SHP77 (cell line): ENCODE measurements at regions not wholly inside any gene's neighbourhood (a gene's known extent, or its start where the extent isn't known, plus 50 kb on each side); places are given as distances from the start of the nearest gene placed in this dataset.
"Not testable (repeated sequence)": the region's sequence is repeated elsewhere in the genome, so short reads cannot be mapped to it uniquely, and the experiment has no call there.

Experiments
- DNase-seq, 2 experiments: peaks; one replicate each; lab custom pipeline; 2025; lab: John Stamatoyannopoulos, UW

DNA sequence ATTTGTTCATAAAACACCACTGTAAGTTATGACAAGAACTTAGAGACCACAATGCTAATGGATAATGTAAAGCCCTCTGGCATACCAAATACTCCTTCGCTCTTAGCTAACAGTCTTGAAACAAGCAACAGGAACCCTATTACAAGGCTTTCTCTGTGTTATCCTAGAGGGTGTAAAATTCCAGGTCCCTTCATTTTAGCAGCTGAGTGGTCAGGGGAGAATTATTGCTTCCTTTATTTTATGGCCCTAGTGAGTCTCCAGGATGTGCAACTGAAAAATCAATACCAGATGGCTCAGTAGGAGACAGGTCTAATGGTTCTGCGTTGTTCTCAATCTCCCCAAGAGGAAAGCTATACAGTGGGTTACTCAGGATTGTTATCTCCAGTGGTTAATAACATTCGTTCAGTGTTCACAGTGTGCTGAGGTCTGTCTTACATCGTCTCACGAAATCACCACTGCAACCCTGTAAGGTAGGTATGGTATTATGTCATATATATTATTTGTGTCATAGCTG, 172.7 kb upstream of the CNOT2 start:
- DNase-seq = peak; percentile 43 to 50

DNA sequence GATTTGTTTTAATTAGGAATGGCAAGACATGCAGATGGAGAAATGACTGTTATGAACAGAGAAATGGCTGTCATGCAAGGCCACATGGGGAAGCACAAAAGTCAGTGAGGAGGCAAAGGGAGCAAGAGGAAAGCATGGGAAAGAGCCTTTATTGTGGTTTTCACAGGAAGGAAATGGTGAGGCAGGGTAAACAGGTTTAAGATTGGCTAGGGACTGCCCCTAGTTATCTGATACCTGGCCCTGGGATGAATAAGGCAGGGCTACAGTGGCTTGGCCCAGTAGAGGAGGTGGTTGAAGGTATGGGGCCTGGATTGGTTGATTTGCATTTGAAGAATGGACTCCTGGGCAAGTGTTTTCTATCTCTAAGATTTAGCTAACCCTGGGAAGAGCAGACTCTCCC, 168.7 kb upstream of the CNOT2 start:
- DNase-seq = no peak

DNA sequence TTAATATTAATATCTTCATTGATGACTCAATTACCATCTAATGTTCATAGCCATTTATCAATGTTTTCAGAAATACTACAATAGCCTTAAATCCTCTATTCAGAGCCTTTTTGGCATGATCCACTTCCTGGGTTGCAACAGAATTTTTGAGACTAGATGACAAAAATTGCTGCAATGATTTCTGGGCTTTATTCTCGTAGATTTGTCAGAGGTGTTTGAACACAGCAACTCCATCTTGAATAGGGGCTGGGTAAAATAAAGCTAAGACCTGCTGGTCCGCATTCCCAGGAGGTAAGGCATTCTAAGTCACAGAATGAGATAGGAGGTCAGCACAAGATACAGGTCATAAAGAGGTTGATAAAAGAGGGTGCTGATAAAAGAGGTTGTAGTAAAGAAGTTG, 165.8 kb upstream of the CNOT2 start:
- DNase-seq = no peak

DNA sequence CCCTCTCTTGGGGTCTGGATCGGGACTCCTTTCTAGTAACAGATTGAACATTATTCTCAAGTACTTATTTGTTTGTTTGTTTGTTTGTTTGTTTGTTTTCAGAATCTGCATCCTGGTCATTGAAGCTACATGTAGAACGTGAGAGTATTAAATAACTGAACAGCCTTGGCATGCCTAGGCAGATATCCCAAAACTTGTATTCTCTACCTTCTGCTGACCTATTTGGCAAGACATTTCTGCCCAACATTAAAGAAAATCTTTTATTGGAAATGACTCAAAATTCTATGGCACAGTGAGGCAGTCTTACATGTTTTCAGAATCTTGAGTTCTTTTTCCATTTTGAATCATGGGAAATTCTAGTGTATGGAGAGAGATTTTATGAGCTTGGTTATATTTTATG, 165.1 kb upstream of the CNOT2 start:
- no peak for DNase-seq

DNA sequence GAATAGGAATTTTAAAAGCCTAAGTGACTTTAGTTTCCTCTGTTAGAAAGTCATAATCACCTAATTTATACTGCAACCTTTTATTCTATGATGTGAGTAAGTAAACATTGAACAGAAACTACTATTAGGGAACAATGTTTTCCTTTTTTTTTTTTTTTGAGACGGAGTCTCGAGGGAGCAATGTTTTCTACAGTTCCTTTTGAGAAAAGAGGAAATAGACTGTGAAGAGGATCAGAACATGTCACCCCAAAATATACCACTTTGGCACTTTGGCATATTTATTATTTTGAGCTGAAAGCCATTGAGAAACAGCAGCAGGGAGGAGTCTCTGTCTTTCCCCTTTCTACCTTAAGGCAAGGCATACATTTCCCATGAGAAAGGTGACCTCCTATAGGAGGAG, 162.7 kb upstream of the CNOT2 start:
- DNase-seq = no peak

DNA sequence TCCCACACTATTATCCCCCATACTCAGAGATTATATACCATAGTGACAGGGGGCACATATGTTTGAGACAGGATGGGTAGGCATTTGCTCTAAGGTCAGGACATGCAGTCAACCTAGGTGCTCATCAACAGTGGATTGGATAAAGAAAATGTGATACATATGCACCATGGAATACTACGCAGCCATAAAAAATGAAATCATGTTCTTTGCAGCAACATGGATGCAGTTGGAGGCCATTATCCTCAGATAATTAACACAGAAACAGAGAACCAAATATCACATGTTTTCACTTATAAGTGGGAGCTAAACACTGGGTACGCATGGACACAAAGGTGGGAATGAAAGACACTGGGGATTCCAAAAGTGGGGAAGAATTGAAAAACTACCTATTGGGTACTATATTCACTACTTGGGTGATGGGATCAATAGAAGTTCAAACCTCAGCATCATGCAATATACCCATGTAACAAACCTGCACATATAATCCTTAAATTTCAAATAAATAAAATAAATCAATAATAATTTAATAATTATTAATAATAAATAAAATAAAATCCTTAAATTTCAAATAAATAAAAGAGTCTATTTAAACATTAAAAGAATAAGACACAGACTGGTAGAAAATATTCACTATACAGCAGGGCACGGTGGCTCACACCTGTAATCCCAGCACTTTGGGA, 160.1 kb upstream of the CNOT2 start:
- no peak for DNase-seq

DNA sequence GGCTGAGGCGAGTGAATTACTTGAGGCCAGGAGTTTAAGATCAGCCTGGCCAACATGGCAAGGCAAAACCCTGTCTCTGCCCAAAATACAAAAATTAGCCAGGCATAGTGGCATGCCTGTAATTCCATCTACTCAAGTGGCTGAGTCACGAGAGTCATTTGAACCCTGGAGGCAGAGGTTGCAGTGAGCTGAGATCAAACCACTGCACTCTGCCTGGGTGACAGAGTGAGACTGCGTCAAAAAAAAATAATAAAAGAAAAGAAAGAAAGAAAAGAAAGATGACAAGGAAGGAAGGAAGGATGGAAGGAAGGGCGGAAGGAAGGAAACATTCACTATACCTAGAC, 159.6 kb upstream of the CNOT2 start:
- DNase-seq = no peak

DNA sequence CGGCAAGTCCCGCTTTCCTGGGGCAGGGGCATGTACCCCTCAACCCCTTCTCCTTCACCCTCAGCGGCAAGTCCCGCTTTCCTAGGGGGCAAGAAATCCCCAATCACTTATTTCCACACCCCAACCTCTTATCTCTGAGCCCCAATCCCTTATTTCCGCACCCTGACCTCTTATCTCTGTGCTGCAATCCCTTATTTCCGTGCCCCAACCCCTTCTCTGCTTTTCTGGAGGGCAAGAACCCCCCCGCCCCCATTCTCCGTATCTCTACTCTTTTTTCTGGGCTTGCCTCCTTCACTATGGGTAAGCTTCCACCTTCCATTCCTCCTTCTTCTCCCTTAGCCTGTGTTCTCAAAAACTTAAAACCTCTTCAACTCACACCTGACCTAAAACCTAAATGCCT, 156.9 kb upstream of the CNOT2 start:
- DNase-seq = not testable (repeated sequence)

DNA sequence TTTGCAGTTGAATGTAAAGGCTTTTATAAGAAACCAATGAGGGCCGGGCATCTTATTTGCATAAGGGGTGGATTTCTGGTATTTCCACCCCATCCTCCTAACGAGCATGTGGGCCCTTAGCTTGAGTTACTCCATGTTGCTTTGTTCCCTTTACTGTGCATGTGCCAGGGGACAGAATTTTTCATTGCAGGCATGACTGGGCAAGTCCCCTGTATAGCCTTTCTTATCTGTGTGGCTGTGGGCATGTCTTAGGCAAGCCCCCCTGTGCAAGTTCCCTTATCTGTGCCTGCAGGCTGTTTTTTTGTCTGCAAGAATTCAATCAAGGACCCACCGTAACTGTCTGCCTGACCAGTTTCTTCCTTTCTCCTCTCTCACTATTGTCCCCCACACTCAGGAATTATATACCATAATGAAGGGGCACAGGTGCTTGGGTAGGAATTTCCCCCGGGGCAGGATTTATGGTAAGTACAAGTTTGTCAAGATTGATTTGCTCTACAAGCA, 152.2 kb upstream of the CNOT2 start:
- DNase-seq = no peak

DNA sequence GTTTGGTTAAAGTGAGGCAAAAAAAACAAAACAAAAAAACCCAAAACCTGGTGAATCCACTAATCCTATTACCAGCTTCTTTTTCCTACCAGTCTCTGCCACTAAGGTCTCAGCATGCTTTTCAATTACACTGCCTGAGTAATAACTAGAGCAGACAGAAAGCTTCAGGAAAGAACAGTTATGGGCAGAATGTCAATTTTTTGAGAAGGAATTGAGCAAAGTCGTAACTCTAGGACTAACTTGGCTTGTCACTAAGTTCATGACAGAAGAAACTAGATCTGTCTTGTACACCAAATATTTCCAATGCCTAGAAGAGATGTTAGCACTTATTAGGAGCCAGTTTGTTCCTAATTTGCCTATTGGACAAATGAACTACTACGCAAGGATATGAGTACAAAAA, 148.8 kb upstream of the CNOT2 start:
- no peak for DNase-seq

DNA sequence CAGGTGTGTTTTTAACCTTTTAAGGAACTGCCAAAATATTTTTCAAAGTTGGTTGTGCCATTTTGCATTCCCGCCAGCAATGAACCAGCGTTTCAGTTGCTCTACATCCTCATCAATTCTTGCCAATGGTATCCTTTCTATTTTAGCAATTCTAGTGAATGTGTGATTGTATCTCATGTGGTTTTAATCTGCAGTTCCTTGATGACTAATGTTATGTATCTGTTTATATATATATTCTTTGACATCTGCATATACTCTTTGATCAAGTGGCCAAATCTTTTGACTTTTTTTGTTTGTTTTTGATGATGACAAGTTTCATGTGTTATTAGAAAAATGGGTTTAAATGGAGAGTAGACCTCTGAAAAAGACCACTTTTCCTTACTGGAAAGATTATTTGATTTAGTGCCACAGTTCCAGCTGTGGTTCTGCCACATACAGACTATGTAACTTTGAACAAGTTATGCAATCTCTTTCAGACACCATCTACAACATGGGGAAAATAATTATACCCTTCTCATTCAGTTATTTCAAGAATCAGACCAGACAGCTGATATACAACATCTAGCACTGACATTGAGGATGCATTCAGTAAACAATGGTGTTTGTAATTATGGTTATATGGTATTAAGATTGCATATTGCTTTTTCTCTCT, 146.3 kb upstream of the CNOT2 start:
- DNase-seq = no peak

DNA sequence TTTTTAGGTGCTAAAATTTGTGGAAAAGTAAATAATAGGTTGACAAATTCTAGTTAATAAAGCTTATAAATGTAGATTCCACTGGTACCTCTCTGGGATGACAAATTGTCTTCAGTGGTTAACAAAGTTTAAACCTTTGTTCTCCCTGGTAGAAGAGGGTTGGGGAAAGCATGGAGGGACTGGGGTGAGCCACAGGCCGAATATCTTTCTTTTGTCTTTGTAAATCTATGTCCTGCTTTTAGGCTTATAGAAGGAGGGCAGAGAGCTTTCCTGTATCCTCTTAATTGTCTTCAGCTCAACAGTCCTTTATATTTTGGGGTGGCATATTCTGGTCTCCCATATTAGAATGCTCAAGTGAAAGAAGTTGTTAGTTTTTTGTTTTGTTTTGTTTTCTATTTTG, 142.2 kb upstream of the CNOT2 start:
- DNase-seq = no peak

DNA sequence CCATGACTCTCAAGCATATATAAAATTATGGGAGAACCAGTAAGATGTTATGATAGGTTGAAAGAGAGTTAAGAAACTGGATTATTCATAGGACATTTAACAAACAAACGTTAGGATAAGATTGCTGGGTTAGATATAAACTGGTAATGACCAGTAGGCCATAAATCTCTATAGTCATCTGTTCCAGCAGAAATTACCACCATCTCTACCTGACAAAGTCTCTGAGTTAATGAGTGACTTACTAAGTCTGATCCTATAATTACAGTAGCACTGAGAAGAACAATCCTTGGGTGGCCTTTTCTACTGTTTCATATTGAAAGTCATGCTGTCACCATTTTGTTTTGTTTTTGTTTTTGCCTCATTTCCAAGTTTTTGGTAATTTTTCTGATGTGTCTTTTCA, 136.9 kb upstream of the CNOT2 start:
- DNase-seq = no peak

DNA sequence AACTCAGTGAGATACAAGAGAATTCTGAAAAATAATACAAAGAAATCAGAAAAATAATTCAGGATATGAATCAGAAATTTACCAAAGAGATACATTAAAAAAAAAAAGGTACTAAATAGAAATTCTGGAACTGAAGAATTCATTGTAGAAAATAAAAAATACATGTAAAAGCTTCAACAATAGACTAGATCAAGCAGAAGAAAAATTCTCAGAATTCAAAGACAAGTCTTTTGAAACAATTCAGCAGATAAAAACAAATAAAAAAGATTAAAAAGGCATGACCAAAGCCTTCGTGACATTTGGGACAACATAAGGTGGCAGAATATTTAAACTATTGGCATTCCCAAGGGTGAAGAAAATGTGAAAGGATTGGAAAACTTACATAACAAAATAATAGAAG, 133.1 kb upstream of the CNOT2 start:
- DNase-seq = no peak

DNA sequence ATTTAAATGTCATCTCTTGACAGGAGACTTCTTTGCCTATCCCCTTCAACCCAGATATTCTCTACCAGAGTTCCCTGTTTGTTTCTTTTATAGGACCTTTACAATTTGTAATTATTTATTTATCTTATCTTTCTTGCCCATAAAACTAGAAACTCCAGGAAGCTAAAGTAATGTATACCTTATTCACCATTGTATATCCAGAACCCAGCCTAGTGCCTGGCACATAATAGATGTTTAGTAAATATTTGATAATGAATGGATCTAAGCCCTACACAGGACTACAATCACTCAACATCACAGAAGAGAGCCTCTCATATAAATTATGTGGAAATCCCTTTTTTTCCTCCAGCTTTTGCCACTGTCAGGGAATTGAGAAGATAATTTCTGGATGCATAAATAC, 125.6 kb upstream of the CNOT2 start:
- DNase-seq = no peak

DNA sequence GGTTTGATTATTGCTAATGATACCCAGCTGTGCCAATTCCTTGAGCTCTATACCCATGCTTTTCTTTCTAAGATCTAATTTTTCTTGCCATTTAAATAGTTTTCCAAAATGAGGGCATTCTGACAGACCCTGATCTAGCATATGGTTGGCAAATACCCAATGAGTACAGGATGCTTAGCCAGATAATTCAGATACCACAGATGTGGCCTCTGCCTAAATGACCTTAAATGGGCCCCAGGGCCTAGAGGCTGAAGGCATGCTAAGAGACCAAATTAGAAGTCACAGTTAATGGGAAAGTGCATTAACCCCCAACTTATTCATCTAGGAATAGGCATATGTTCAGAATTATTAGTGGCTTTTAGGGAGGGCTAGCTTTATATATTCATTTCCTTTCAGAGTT, 122.3 kb upstream of the CNOT2 start:
- no peak for DNase-seq

DNA sequence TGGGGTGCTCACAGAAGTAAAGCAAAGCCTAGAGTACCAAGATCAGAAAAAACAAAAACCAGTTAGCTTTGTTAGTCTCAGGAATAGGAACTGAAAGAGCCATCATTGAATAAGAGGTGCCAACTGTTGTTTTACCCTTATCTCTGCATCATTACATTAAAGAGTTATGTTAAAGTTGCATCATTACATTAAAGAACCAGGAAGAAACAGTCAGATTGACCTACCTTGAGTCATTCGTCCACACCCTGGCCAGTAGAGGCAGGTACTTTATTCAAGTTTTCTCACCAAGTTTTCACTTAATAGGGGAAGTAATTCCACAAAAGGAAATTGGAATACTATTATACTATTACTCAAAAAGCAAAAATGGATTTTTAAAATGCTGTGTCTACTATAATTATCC, 121.7 kb upstream of the CNOT2 start:
- no peak for DNase-seq

DNA sequence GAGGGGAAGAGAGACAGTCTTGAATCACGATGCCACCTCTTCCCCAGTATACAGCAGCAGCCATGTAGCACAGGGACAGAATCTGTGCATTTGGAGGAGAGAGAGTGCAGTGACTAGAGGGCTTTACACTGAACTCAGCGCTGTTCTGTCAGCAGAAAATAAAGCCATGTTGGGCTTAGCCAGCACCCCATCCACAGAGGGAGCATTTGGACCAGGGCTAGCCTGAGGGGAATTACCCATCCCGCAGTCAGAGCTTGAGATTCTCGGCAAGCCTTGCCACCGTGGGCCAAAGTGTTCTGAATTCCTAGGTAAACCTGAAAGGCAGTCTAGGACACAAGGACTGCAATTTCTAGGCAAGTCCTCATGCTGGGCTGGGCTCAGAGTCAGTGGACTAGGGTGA, 120.4 kb upstream of the CNOT2 start:
- no peak for DNase-seq

DNA sequence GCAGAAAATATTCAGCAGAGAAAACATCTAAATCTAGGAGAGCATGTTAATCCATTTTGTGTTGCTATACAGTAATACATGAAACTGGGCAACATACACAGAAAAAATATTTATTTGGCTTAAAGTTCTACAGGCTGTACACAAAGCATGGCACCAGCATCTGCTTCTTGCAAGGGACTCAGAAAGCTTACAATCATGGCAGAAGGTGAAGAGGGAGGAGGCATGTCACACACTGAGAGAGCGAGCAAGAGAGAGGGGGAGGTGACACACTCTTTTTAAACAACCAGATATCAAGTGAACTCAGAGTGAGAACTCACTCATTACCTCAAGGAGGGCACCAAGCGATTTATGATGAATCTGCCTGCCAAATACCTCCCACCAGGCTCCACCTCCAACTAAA, 94.2 kb upstream of the CNOT2 start:
- no peak for DNase-seq

DNA sequence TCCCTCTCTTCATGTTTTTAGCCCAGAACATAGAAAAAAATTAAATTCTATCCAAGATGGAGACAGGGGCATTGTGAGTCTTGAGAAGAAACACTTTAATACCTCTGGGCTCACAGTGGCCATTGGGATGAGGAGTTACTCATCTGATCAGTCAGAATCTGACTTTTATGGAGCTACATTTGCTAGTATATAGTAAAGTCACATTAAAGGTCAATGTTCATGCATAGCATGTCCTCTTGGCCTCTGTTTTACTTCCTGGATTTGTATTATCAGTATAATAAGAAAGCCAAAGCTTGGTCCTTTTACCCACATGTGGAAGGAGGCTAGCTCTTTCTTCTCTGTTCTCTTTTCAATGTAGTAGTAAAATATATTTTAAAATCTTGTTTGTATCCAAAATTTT, 93.6 kb upstream of the CNOT2 start:
- no peak for DNase-seq

DNA sequence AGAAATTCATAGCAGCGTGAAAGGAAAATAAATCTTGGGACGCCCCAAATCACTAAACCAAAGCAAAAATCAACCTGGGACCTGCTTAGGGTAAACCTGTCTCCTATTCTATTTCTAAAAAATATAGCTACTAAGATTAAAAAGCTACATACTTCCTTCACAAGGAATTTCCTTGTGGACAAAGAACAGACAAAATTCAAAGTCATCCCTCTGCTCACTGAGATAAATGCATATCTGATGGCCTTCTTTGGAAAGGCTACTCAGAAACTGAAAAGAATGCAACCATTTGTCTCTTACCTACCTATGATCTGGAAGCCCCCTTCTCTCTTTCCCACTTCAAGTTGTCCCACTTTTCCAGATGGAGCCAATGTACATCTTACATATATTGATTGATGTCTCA, 93.0 kb upstream of the CNOT2 start:
- no peak for DNase-seq

DNA sequence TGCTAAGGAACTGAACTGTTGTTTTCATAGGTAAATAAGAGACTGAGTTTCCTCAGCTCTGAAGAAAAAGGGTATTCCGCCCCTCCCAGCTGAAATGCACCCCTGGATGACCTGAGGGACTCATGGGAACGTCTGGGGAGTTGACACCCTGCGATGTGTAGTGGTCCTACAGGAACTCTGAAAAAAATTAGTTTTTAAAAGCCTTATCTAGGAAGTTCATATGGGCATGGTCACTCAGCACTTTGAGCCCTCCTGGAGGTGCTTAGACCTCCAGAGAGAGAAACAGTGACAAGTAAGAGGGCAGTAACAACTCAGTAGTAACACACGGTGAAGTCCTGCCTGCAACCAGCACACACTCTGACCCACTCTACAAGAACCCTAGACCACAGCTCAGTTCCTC, 91.2 kb upstream of the CNOT2 start:
- DNase-seq = no peak

DNA sequence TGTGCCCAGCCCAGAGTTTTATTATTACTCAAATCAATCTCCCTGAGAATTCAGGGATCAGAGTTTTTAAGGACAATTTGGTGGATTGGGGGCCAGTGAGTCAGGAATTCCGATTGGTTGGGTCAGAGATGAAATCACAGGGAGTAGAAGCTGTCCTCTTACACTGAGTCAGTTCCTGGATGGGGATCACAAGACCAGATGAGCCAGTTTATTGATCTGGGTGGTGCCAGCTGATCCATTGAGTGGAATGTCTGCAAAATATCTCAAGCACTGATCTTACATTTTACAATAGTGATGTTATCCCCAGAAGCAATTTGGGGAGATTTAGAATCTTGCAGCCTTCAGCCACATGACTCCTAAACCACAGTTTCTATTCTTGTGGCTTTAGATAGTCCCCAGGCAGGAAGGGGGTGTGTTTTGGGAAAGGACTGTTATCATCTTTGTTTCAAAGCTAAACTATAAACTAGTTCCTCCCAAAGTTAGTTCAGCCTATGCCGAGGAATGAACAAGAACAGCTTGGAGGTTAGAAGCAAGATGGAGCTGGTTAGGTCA, 89.1 kb upstream of the CNOT2 start:
- DNase-seq = no peak
